HepG2 (cell line): ENCODE measurements at regions not wholly inside any gene's neighbourhood (a gene's known extent, or its start where the extent isn't known, plus 50 kb on each side); places are given as distances from the start of the nearest gene placed in this dataset.

Source experiments
- ATAC-seq: fragments of 200-7000 bp; cut with Tn5 transposase; 3 replicates; pipeline ENCODE4 v1.9.1; 2020; ENCODE audit warnings: mild to moderate bottlenecking, moderate library complexity
- BruUV-seq: library from RNA; stranded (reverse); fragments of 400-500 nt; replicated peaks from 2 replicates; lab custom pipeline; 2021; lab: Mats Ljungman, UMichigan
- CTCF ChIA-PET: fragments of 300-600 bp; formaldehyde crosslinking; extraction: SDS; loops from one replicate; lab custom pipeline; 2021; ENCODE audit warnings: low total read pairs, inconsistent platforms, low intra/inter-chr PET ratio; lab: Yijun Ruan, JAX
- POLR2A ChIA-PET: fragments of 350-600 bp; sonication (Branson Sonifier 250); formaldehyde crosslinking; loops from one replicate; lab custom pipeline; 2020; ENCODE audit warnings: antibody characterized with exemption, inconsistent platforms; lab: Yijun Ruan, JAX
- DNase-seq: peaks from one replicate; pipeline ENCODE4 v3.0.0-alpha.2; 2015; ENCODE audit warnings: low spot score
- FAIRE-seq: peaks from 3 replicates; lab custom pipeline; 2011; peaks lifted over from hg19 to GRCh38; lab: Jason Lieb, UNC
- H2AFZ ChIP-seq: one replicate; pipeline ENCODE4 v1.6.1; 2011; ENCODE audit warnings: low read length, inconsistent platforms
- H3K27ac ChIP-seq: fragments of 300-600 bp; 3 replicates; pipeline ENCODE4 v1.8.0; 2011; ENCODE audit warnings: mixed run types, mild to moderate bottlenecking, mixed read lengths, low read length, inconsistent platforms; ENCODE audit not compliant: insufficient read depth; ENCODE audit errors: extremely low read length
- H3K27me3 ChIP-seq, 2 experiments: fragments of 200-600 bp in 1 of 2; 2 replicates in 1 of 2; 3 replicates in 1 of 2; pipeline versions ENCODE4 v1.6.0 to v1.8.0; 2011; ENCODE audit warnings: low read length in 2 of 2, mild to moderate bottlenecking in 2 of 2, moderate library complexity in 2 of 2, inconsistent platforms in 1 of 2; ENCODE audit not compliant: insufficient read depth in 2 of 2, control insufficient read depth in 1 of 2
- H3K36me3 ChIP-seq, 2 experiments: fragments of 200-600 bp in 1 of 2; replicated peaks in 1 of 2; 2 replicates in 1 of 2; 3 replicates in 1 of 2; pipeline versions ENCODE4 v1.5.1 to v1.8.0; 2011; ENCODE audit warnings: low read length in 2 of 2, inconsistent platforms in 1 of 2; ENCODE audit not compliant: insufficient read depth in 2 of 2, control insufficient read depth in 1 of 2
- H3K4me1 ChIP-seq: 2 replicates; pipeline ENCODE4 v1.5.1; 2012; ENCODE audit warnings: low read length, inconsistent platforms; ENCODE audit not compliant: insufficient read depth
- H3K4me2 ChIP-seq: 2 replicates; pipeline ENCODE4 v1.6.0; 2011; ENCODE audit warnings: low read depth, low read length, inconsistent platforms
- H3K4me3 ChIP-seq, 3 experiments: fragments of 200-600 bp in 1 of 3; sonication (generic), shearing (Covaris generic) in 1 of 3; replicated peaks in 1 of 3; 2 replicates each; pipeline ENCODE4 v1.5.1; 2011 to 2016; ENCODE audit warnings: low read length in 3 of 3, inconsistent platforms in 2 of 3, low read depth in 2 of 3, mild to moderate bottlenecking in 2 of 3, control low read depth in 1 of 3, mixed read lengths in 1 of 3; ENCODE audit not compliant: insufficient read depth in 1 of 3
- H3K79me2 ChIP-seq: one replicate; pipeline ENCODE4 v1.6.1; 2011; ENCODE audit warnings: low read length, inconsistent platforms; ENCODE audit not compliant: insufficient read depth
- H3K9ac ChIP-seq: 2 replicates; pipeline ENCODE4 v1.6.0; 2011; ENCODE audit warnings: mild to moderate bottlenecking, low read depth, low read length, inconsistent platforms; ENCODE audit not compliant: insufficient read depth
- H3K9me3 ChIP-seq: 2 replicates; pipeline ENCODE4 v1.5.1; 2012; ENCODE audit warnings: mild to moderate bottlenecking, low read length
- H4K20me1 ChIP-seq: 2 replicates; pipeline ENCODE4 v1.6.0; 2011; ENCODE audit warnings: inconsistent platforms, mild to moderate bottlenecking, low read length, moderate library complexity; ENCODE audit not compliant: insufficient read depth
- ELF1 ChIP-seq: sonication (generic); formaldehyde crosslinking; IDR thresholded peaks from 2 replicates; pipeline ENCODE4 v1.4.0; 2020; ENCODE audit warnings: missing genetic modification reagents
- KLF15 ChIP-seq: sonication (generic); formaldehyde crosslinking; IDR thresholded peaks from 2 replicates; pipeline ENCODE4 v1.8.1; 2023; ENCODE audit warnings: borderline replicate concordance, mild to moderate bottlenecking, inconsistent platforms, missing genetic modification reagents, mixed read lengths
- SMC3 ChIP-seq: IDR thresholded peaks from 2 replicates; pipeline ENCODE4 v1.6.1; 2011; ENCODE audit warnings: low read length, improper control_type of control experiment
- TBX2 ChIP-seq: sonication (generic); formaldehyde crosslinking; IDR thresholded peaks from 2 replicates; pipeline ENCODE4 v1.5.0; 2020; ENCODE audit warnings: missing genetic modification reagents, mild to moderate bottlenecking, borderline replicate concordance
- ZBTB21 ChIP-seq: sonication (generic); formaldehyde crosslinking; IDR thresholded peaks from 2 replicates; pipeline ENCODE4 v1.4.0; 2020; ENCODE audit warnings: missing genetic modification reagents
- ZFYVE20 ChIP-seq: sonication (generic); formaldehyde crosslinking; IDR thresholded peaks from 2 replicates; pipeline ENCODE4 v1.8.0; 2023; ENCODE audit warnings: low read depth, mild to moderate bottlenecking, moderate library complexity, missing genetic modification reagents, borderline replicate concordance
- ZNF121 ChIP-seq: sonication (generic); formaldehyde crosslinking; IDR thresholded peaks from 2 replicates; pipeline ENCODE4 v1.5.0; 2020; ENCODE audit warnings: mild to moderate bottlenecking, missing genetic modification reagents
- ZNF331 ChIP-seq: sonication (generic); formaldehyde crosslinking; IDR thresholded peaks from 2 replicates; pipeline ENCODE4 v1.4.0; 2020; ENCODE audit warnings: missing genetic modification reagents
- ZNF383 ChIP-seq: sonication (generic); formaldehyde crosslinking; IDR thresholded peaks from 2 replicates; pipeline ENCODE4 v1.4.0; 2020; ENCODE audit warnings: missing genetic modification reagents, mild to moderate bottlenecking, borderline replicate concordance
- ZNF670 ChIP-seq: sonication (generic); formaldehyde crosslinking; IDR thresholded peaks from 2 replicates; pipeline ENCODE4 v1.8.0; 2022; ENCODE audit warnings: mild to moderate bottlenecking, missing genetic modification reagents, borderline replicate concordance
- WGBS: methylation state at CpG from one replicate; pipeline ENCODE4 v1.1.6; 2017; ENCODE audit warnings: low lambda C conversion rate; 5-methylcytosine and 5-hydroxymethylcytosine counted together
- in situ Hi-C: cut with HindIII; loops from 2 replicates; pipeline ENCODE4 v1.10.0; 2017; ENCODE audit warnings: low pct_unique_long_range_greater_than_20kb; ENCODE audit not compliant: extremely low pct_ligation_motif_present
- intact Hi-C: fragments of 100-400 bp; cut with micrococcal nuclease; formaldehyde crosslinking; loops from one replicate; pipeline ENCODE4 v1.10.0; 2022; ENCODE audit not compliant: unreplicated experiment
- TF ChIP-seq, protein P1 (sequence below): sonication (generic); formaldehyde crosslinking; IDR thresholded peaks from 2 replicates; pipeline ENCODE4 v1.4.0; 2020; ENCODE audit warnings: mild to moderate bottlenecking, missing genetic modification reagents
- TF ChIP-seq, protein P2 (sequence below): sonication (generic); formaldehyde crosslinking; IDR thresholded peaks from 2 replicates; pipeline ENCODE4 v1.5.0; 2020; ENCODE audit warnings: missing genetic modification reagents

GRCh38 chr3:8399686-8400085 lies 101.9 kb upstream of the LMCD1 start:
- Histone ChIP-seq H3K27ac (no peak overlapping the region), H3K9ac (no peak overlapping the region), H2AFZ (no peak overlapping the region), H3K4me3 (no peak overlapping the region), H3K36me3 (no peaks in the 10 kb centered on the region), H3K79me2 (no peaks in the 10 kb centered on the region), H3K9me3 (no peaks in the 10 kb centered on the region), H4K20me1 (no peaks in the 10 kb centered on the region), H3K4me2 (no peak overlapping the region), H3K4me1 (no peaks in the 10 kb centered on the region), H3K27me3 (no peaks in the 10 kb centered on the region)
- in situ Hi-C loops, result no loop called here
- no peak for FAIRE-seq
- intact Hi-C loops, result no loop called here
- ChIA-PET POLR2A (no interaction called here), CTCF (no interaction called here)
- no TSS peak for BruUV-seq
- no peak for ATAC-seq
- 9% methylated on average over 3 of the region's 3 CpGs for WGBS
- no peak for TF ChIP-seq ELF1 (CRISPR knock-in tag)
- no peak for TF ChIP-seq ZBTB21 (CRISPR knock-in tag)
- TF ChIP-seq, protein P1, sequence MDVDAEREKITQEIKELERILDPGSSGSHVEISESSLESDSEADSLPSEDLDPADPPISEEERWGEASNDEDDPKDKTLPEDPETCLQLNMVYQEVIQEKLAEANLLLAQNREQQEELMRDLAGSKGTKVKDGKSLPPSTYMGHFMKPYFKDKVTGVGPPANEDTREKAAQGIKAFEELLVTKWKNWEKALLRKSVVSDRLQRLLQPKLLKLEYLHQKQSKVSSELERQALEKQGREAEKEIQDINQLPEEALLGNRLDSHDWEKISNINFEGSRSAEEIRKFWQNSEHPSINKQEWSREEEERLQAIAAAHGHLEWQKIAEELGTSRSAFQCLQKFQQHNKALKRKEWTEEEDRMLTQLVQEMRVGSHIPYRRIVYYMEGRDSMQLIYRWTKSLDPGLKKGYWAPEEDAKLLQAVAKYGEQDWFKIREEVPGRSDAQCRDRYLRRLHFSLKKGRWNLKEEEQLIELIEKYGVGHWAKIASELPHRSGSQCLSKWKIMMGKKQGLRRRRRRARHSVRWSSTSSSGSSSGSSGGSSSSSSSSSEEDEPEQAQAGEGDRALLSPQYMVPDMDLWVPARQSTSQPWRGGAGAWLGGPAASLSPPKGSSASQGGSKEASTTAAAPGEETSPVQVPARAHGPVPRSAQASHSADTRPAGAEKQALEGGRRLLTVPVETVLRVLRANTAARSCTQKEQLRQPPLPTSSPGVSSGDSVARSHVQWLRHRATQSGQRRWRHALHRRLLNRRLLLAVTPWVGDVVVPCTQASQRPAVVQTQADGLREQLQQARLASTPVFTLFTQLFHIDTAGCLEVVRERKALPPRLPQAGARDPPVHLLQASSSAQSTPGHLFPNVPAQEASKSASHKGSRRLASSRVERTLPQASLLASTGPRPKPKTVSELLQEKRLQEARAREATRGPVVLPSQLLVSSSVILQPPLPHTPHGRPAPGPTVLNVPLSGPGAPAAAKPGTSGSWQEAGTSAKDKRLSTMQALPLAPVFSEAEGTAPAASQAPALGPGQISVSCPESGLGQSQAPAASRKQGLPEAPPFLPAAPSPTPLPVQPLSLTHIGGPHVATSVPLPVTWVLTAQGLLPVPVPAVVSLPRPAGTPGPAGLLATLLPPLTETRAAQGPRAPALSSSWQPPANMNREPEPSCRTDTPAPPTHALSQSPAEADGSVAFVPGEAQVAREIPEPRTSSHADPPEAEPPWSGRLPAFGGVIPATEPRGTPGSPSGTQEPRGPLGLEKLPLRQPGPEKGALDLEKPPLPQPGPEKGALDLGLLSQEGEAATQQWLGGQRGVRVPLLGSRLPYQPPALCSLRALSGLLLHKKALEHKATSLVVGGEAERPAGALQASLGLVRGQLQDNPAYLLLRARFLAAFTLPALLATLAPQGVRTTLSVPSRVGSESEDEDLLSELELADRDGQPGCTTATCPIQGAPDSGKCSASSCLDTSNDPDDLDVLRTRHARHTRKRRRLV, result no peak
- TF ChIP-seq ZNF383 (CRISPR knock-in tag), result no peak
- no peak for TF ChIP-seq ZNF670 (CRISPR knock-in tag)
- no peak for TF ChIP-seq ZNF331 (CRISPR knock-in tag)
- TF ChIP-seq ZFYVE20, result no peak
- no peak for TF ChIP-seq ZNF121
- TF ChIP-seq, protein P2, sequence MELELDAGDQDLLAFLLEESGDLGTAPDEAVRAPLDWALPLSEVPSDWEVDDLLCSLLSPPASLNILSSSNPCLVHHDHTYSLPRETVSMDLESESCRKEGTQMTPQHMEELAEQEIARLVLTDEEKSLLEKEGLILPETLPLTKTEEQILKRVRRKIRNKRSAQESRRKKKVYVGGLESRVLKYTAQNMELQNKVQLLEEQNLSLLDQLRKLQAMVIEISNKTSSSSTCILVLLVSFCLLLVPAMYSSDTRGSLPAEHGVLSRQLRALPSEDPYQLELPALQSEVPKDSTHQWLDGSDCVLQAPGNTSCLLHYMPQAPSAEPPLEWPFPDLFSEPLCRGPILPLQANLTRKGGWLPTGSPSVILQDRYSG, result no peak
- no peak for TF ChIP-seq SMC3
- TF ChIP-seq TBX2, result no peak
- TF ChIP-seq KLF15 (CRISPR knock-in tag), result no peak
- DNase-seq, result no peak
